Calu3 (cell line): ENCODE measurements at regions not wholly inside any gene's neighbourhood (a gene's known extent, or its start where the extent isn't known, plus 50 kb on each side); places are given as distances from the start of the nearest gene placed in this dataset.

Experiments
- BruUV-seq: library from RNA; stranded (reverse); fragments of 400-500 nt; replicated peaks from 2 replicates; lab custom pipeline; 2021; lab: Mats Ljungman, UMichigan
- CTCF ChIA-PET: fragments of 300-600 bp; sonication (Branson Sonifier 250); formaldehyde crosslinking; loops from one replicate; lab custom pipeline; 2022; ENCODE audit warnings: antibody characterized with exemption; lab: Charles Lee
- DNase-seq: peaks from one replicate; pipeline ENCODE4 v3.0.0; 2022
- H3K27ac Mint-ChIP-seq: one replicate; pipeline ENCODE4 v1.8.0; 2022; ENCODE audit warnings: mixed read lengths; ENCODE audit not compliant: unreplicated experiment
- H3K27me3 Mint-ChIP-seq: one replicate; pipeline ENCODE4 v1.8.0; 2022; ENCODE audit warnings: mixed read lengths; ENCODE audit not compliant: unreplicated experiment
- H3K36me3 Mint-ChIP-seq: one replicate; pipeline ENCODE4 v1.8.0; 2022; ENCODE audit warnings: mild to moderate bottlenecking, moderate library complexity, mixed read lengths; ENCODE audit not compliant: insufficient read depth, unreplicated experiment
- H3K4me1 Mint-ChIP-seq: one replicate; pipeline ENCODE4 v1.8.0; 2022; ENCODE audit warnings: mild to moderate bottlenecking, low read depth, mixed read lengths; ENCODE audit not compliant: unreplicated experiment
- H3K4me3 Mint-ChIP-seq: one replicate; pipeline ENCODE4 v1.8.0; 2022; ENCODE audit warnings: mild to moderate bottlenecking, low read depth, moderate library complexity, mixed read lengths; ENCODE audit not compliant: unreplicated experiment
- H3K9me3 Mint-ChIP-seq: one replicate; pipeline ENCODE4 v1.8.0; 2022; ENCODE audit warnings: low read depth, mixed read lengths; ENCODE audit not compliant: unreplicated experiment
- intact Hi-C: fragments of 100-400 bp; cut with micrococcal nuclease; formaldehyde crosslinking; loops from one replicate; pipeline ENCODE4 v1.10.0; 2022; ENCODE audit not compliant: unreplicated experiment
- TF ChIP-seq, protein P1 (sequence below): fragments of 200-600 bp; IDR thresholded peaks from one replicate; pipeline ENCODE4 v1.8.0; 2022; ENCODE audit warnings: antibody characterized with exemption; ENCODE audit not compliant: unreplicated experiment

DNA sequence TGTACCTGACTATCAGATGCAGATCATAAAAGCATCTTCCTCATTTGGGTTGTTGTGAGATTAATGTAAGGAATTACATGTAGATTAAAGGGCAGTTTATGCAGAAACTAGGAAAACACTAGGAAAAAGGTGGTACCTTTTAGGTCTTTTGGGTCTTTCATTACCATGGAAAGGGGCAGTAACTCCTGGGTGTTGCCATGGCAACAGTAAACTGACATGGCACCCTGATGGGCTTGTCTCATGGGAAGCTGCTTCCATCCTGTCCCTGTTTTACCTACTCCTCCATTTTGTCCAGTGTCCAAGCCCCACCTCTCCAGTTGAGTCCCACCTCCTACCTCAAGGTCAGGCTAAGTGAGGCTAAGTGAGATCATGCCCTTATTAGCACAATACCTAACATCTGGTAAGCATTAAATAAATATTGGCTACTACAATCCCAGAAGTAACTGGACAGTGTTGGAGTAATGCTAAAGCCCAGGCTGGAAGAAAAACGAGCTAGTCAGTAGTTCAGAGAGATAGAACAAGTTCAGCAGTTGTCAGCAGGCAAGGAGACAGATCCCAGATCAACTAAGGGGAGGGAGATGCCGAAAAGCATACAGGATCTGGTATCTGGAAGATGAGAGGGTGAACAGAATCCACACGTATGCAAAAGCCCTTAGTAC, 240.0 kb upstream of the AUTS2 start:
- H3K9me3 Mint-ChIP-seq, result peaks cover 3% of the 10 kb centered on the region
- no peak overlapping the region for H3K4me3 Mint-ChIP-seq
- H3K4me1 Mint-ChIP-seq, result no peaks in the 10 kb centered on the region
- TF ChIP-seq, protein P1, sequence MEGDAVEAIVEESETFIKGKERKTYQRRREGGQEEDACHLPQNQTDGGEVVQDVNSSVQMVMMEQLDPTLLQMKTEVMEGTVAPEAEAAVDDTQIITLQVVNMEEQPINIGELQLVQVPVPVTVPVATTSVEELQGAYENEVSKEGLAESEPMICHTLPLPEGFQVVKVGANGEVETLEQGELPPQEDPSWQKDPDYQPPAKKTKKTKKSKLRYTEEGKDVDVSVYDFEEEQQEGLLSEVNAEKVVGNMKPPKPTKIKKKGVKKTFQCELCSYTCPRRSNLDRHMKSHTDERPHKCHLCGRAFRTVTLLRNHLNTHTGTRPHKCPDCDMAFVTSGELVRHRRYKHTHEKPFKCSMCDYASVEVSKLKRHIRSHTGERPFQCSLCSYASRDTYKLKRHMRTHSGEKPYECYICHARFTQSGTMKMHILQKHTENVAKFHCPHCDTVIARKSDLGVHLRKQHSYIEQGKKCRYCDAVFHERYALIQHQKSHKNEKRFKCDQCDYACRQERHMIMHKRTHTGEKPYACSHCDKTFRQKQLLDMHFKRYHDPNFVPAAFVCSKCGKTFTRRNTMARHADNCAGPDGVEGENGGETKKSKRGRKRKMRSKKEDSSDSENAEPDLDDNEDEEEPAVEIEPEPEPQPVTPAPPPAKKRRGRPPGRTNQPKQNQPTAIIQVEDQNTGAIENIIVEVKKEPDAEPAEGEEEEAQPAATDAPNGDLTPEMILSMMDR, result no peak
- no peaks in the 10 kb centered on the region for H3K36me3 Mint-ChIP-seq
- CTCF ChIA-PET, result no interaction called here
- no peak overlapping the region for H3K27ac Mint-ChIP-seq
- BruUV-seq, result no TSS peak
- DNase-seq, result no peak
- H3K27me3 Mint-ChIP-seq, result no peaks in the 10 kb centered on the region
- intact Hi-C loops, result no loop called here

DNA sequence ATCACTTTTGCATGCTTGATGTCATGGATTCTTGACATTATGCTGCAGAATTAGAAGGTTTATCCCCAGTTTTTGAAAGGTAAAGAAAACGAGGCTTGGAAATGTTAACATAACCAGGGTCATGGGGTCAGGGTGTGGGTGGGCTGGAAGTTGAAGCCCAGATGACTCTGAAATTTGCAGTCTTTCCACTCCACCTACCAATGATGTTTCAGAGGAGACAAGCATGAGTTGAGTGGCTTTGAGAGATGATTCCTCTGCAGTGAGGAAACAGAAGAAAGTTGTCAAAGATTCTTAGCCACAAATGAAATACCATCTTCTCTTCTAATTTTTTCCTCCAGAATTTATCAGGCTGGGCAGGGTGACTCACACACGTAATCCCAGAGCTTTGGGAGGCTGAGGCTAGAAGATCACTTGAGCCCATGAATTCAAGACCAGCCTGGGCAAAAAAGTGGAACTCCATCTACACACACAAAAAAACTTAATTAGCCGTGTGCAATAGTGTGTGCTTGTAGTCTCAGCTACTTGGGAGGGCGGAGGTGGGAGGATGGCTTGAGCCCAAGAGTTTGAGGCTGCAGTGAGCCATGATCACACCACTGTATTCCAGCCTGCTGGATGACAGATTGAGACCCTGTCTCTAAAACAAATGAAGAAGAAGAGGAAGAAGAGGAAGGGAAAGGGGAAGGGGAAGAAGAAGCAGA, 239.1 kb upstream of the AUTS2 start:
- CTCF ChIA-PET, result no interaction called here
- no peak overlapping the region for H3K27ac Mint-ChIP-seq
- no TSS peak for BruUV-seq

DNA sequence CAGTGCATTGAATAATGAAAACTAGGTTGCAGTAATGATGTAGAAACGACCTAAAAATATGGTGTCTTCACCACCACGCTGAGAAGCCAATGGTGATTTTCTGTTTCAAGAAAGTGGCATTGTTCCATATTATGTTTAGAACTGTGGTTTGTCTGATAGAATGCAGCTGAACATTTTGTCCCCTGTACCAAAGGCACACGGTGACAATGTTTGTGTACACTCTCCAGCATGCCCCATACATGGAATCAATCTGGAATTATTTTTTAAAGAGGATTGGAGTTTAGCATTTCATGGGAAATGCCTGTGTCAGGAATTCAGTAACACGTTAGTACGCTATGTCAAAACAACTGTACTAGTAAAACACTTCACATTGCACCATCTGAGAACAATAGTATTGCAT, 237.4 kb upstream of the AUTS2 start:
- no TSS peak for BruUV-seq
- peaks cover 3% of the 10 kb centered on the region for H3K9me3 Mint-ChIP-seq
- H3K4me3 Mint-ChIP-seq, result no peak overlapping the region
- no peak for DNase-seq
- TF ChIP-seq, protein P1, result no peak
- no peaks in the 10 kb centered on the region for H3K27me3 Mint-ChIP-seq
- intact Hi-C loops, result no loop called here
- CTCF ChIA-PET, result no interaction called here
- no peaks in the 10 kb centered on the region for H3K36me3 Mint-ChIP-seq
- H3K4me1 Mint-ChIP-seq, result no peaks in the 10 kb centered on the region
- H3K27ac Mint-ChIP-seq, result no peak overlapping the region

More for the DNA sequence above, 239.1 kb upstream of the AUTS2 start:
- TF ChIP-seq, protein P1, result no peak
- Mint-ChIP-seq H3K4me3 (no peak overlapping the region), H3K4me1 (no peaks in the 10 kb centered on the region), H3K36me3 (no peaks in the 10 kb centered on the region), H3K27me3 (no peaks in the 10 kb centered on the region), H3K9me3 (peaks cover 3% of the 10 kb centered on the region)
- intact Hi-C loops, result no loop called here
- no peak for DNase-seq

DNA sequence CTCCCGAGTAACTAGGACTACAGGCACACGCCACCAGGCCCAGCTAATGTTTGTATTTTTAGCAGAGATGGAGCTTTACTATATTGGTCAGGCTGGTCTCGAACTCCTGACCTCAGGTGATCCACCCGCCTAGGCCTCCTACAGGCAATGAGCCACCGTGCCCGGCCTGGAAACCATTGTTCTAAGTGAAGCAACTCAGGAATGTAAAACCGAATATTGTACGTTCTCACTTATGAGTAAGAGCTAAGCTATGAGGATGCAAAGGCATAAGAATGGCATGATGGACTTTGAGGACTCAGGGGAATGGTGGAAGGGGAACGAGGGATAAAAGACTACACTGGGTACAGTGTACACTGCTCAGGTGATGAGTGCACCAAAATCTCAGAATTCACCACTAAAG, 235.1 kb upstream of the AUTS2 start:
- Mint-ChIP-seq H3K4me3 (no peak overlapping the region), H3K27ac (no peak overlapping the region), H3K27me3 (no peaks in the 10 kb centered on the region), H3K36me3 (no peaks in the 10 kb centered on the region), H3K4me1 (no peaks in the 10 kb centered on the region), H3K9me3 (peaks cover 7% of the 10 kb centered on the region)
- intact Hi-C loops, result no loop called here
- TF ChIP-seq, protein P1, result no peak
- CTCF ChIA-PET, result no interaction called here
- no TSS peak for BruUV-seq
- DNase-seq, result no peak
